ENCODE measurements at regions not wholly inside any gene's neighbourhood (a gene's known extent, or its start where the extent isn't known, plus 50 kb on each side); places are given as distances from the start of the nearest gene placed in this dataset.

DNA sequence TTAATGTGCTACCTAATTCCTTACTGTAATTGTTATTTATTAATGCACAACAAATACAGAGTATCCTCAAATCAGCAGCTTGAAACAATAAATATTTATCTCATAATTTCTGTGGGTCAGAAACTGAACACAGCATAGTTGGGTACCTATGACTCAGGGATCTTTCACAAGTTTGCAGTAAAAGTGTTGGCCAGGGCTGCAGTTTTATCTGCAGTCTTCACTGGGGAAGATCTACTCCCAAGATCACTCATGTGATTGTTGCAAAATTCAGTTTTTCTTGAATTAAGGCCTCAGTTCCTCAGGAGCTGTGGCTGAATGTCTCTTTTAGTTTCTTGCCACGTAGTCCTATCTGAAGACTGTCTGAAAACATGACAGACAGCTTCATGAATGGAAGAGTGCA lies 237.8 kb downstream of the ZWINT start:
- intact Hi-C loops (cut with micrococcal nuclease; ENCODE audit: unreplicated experiment) = no loop called here
- Histone ChIP-seq H2AFZ (ENCODE audit: control insufficient read depth, low read depth, low read length) (no peak overlapping the region), H3K9me3 (replicated peaks; ENCODE audit: control insufficient read depth, insufficient read depth, low read length) (no peaks in the 10 kb centered on the region), H3K79me2 (ENCODE audit: control insufficient read depth, insufficient read depth, low read length) (no peaks in the 10 kb centered on the region), H3K27me3 (replicated peaks in 1 of 2; ENCODE audit: control insufficient read depth in 2 of 2, insufficient read depth in 2 of 2, low read length in 1 of 2) (no peaks in the 10 kb centered on the region), H3K4me2 (ENCODE audit: control insufficient read depth, insufficient read depth) (no peak overlapping the region), H3K36me3 (ENCODE audit: control insufficient read depth in 2 of 2, insufficient read depth in 2 of 2, low read length in 1 of 2) (no peaks in the 10 kb centered on the region), H3K4me1 (ENCODE audit: control insufficient read depth, insufficient read depth, low read length) (no peaks in the 10 kb centered on the region), H3K4me3 (no peak overlapping the region), H3K27ac (ENCODE audit: control insufficient read depth, insufficient read depth) (no peak overlapping the region), H4K20me1 (ENCODE audit: control insufficient read depth, insufficient read depth) (no peaks in the 10 kb centered on the region), H3K9ac (ENCODE audit: control insufficient read depth, insufficient read depth, low read length) (no peak overlapping the region)
- TF ChIP-seq MTA2 (IDR thresholded peaks at IDR 0.05; ENCODE audit: low read depth) = no peak
- TF ChIP-seq SMAD1 (IDR thresholded peaks at IDR 0.05; ENCODE audit: low read depth, partially characterized antibody) = no peak
- no peak for TF ChIP-seq NRF1 (conservative IDR thresholded peaks at IDR 0.05; ENCODE audit: low read depth, low read length)
- TF ChIP-seq TCF3 (IDR thresholded peaks at IDR 0.05; ENCODE audit: borderline replicate concordance, insufficient read depth, low read depth, low read length) = no peak
- TF ChIP-seq KDM1A (IDR thresholded peaks at IDR 0.05; ENCODE audit: borderline replicate concordance) = no peak
- no peak for TF ChIP-seq KLF5 (IDR thresholded peaks at IDR 0.05; ENCODE audit: partially characterized antibody)
- no peak for TF ChIP-seq EED (IDR thresholded peaks at IDR 0.05; ENCODE audit: low read depth)
- ChIA-PET RAD21 (ENCODE audit: unreplicated experiment) (no interaction called here), CTCF (no interaction called here), POLR2A (no interaction called here), SMC1A (ENCODE audit: uncharacterized antibody, unreplicated experiment) (no interaction called here)
- ATAC-seq = no peak
- no peak for FAIRE-seq
- 10% methylated on average over 1 of the region's 1 CpG for WGBS (ENCODE audit: insufficient coverage, insufficient replicate concordance, low lambda C conversion rate, missing lambda C conversion rate)
- DNase-seq (ENCODE audit: low read depth, low spot score) = no peak
- BruUV-seq (replicated peaks) = no TSS peak
- in situ Hi-C loops (cut with MboI) = no loop called here

DNA sequence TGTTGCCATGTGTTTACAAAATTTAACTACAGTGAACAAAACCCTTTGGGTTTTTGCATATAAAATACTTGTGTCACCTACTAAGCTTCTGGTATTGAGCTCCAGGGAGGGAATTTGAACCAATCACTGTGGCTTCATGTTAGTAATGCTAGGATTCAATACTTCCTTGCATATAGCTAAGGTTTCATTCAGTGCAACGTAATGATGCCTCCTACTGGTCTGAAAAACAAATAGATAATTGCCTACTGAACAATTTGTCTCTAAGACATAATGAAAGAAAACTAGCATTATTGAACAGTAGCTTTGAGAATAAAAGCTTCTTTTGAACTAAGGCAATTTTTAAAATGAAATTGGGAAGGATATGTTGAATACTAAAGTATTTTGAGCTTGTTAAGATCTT lies 244.4 kb downstream of the ZWINT start:
- ChIA-PET RAD21 (ENCODE audit: unreplicated experiment) (interaction anchor here (1.5 kb wide), 1 partner anchor 448 kb away, joined by 6 read pairs; no protein-coding TSS in a partner anchor), SMC1A (ENCODE audit: uncharacterized antibody, unreplicated experiment) (interaction anchor here (1.1 to 2.1 kb wide), 4 partner anchors 9 to 19 kb away, joined by 3 to 8 read pairs (median 5); no protein-coding TSS in a partner anchor), CTCF (interaction anchor here (0.6 to 1.7 kb wide), 8 partner anchors 10 to 448 kb away, joined by 3 to 10 read pairs (median 3); no protein-coding TSS in a partner anchor), POLR2A (no interaction called here)
- no peak overlapping the region for H3K4me2 ChIP-seq (ENCODE audit: control insufficient read depth, insufficient read depth)
- TF ChIP-seq TCF12 (IDR thresholded peaks at IDR 0.05; ENCODE audit: low read depth, low read length) (no peak), RBBP5 (conservative IDR thresholded peaks at IDR 0.05) (no peak), GABPA (IDR thresholded peaks at IDR 0.05; ENCODE audit: low read depth) (no peak), ETV6 (conservative IDR thresholded peaks at IDR 0.05 in 1 of 2, IDR thresholded peaks at IDR 0.05 in 1 of 2; ENCODE audit: borderline replicate concordance in 1 of 2, low read depth in 1 of 2) (no peak), GATAD2B (conservative IDR thresholded peaks at IDR 0.05; ENCODE audit: low read depth) (no peak), POLR2AphosphoS2 (IDR thresholded peaks at IDR 0.05; ENCODE audit: low read depth, low read length) (no peak), ASH2L (IDR thresholded peaks at IDR 0.05; ENCODE audit: borderline replicate concordance, low read depth) (no peak), SMC3 (IDR thresholded peaks at IDR 0.05; ENCODE audit: borderline replicate concordance, low read length) (peak; percentile 9; the same call in 1 of the 2 replicates), PAX8 (IDR thresholded peaks at IDR 0.05) (no peak)
- TF ChIP-seq, protein P1, sequence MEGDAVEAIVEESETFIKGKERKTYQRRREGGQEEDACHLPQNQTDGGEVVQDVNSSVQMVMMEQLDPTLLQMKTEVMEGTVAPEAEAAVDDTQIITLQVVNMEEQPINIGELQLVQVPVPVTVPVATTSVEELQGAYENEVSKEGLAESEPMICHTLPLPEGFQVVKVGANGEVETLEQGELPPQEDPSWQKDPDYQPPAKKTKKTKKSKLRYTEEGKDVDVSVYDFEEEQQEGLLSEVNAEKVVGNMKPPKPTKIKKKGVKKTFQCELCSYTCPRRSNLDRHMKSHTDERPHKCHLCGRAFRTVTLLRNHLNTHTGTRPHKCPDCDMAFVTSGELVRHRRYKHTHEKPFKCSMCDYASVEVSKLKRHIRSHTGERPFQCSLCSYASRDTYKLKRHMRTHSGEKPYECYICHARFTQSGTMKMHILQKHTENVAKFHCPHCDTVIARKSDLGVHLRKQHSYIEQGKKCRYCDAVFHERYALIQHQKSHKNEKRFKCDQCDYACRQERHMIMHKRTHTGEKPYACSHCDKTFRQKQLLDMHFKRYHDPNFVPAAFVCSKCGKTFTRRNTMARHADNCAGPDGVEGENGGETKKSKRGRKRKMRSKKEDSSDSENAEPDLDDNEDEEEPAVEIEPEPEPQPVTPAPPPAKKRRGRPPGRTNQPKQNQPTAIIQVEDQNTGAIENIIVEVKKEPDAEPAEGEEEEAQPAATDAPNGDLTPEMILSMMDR (IDR thresholded peaks at IDR 0.05 in 2 of 3, conservative IDR thresholded peaks at IDR 0.05 in 1 of 3; ENCODE audit: control insufficient read depth in 2 of 3, extremely low read depth in 1 of 3, insufficient read depth in 1 of 3, low read depth in 3 of 3, low read length in 3 of 3) = peak in 2 of 3 experiments; percentile 10 to 19; a peak in 1 of 6 replicates
- H3K79me2 ChIP-seq (ENCODE audit: control insufficient read depth, insufficient read depth, low read length) = no peaks in the 10 kb centered on the region
- H3K4me3 ChIP-seq = no peak overlapping the region
- BruUV-seq (replicated peaks) = no TSS peak
- in situ Hi-C loops (cut with MboI) (no loop called here), intact Hi-C loops (cut with micrococcal nuclease; ENCODE audit: unreplicated experiment) (no loop called here)
- no peaks in the 10 kb centered on the region for H3K27me3 ChIP-seq (replicated peaks in 1 of 2; ENCODE audit: control insufficient read depth in 2 of 2, insufficient read depth in 2 of 2, low read length in 1 of 2)
- no peak overlapping the region for H3K27ac ChIP-seq (ENCODE audit: control insufficient read depth, insufficient read depth)
- H3K36me3 ChIP-seq (ENCODE audit: control insufficient read depth in 2 of 2, insufficient read depth in 2 of 2, low read length in 1 of 2) = no peaks in the 10 kb centered on the region
- no peaks in the 10 kb centered on the region for H3K9me3 ChIP-seq (replicated peaks; ENCODE audit: control insufficient read depth, insufficient read depth, low read length)
- H3K9ac ChIP-seq (ENCODE audit: control insufficient read depth, insufficient read depth, low read length) = no peak overlapping the region
- H3K4me1 ChIP-seq (ENCODE audit: control insufficient read depth, insufficient read depth, low read length) = no peaks in the 10 kb centered on the region
- DNase-seq (ENCODE audit: low read depth, low spot score) (no peak), FAIRE-seq (no peak), ATAC-seq (peak; percentile 49; the same call in 1 of the 3 replicates)
- WGBS (ENCODE audit: insufficient coverage, insufficient replicate concordance, low lambda C conversion rate, missing lambda C conversion rate) = 0% methylated on average over 1 of the region's 1 CpG
- no peaks in the 10 kb centered on the region for H4K20me1 ChIP-seq (ENCODE audit: control insufficient read depth, insufficient read depth)
- no peak overlapping the region for H2AFZ ChIP-seq (ENCODE audit: control insufficient read depth, low read depth, low read length)
